OCI-M1 (cell line): ENCODE measurements at regions not wholly inside any gene's neighbourhood (a gene's known extent, or its start where the extent isn't known, plus 50 kb on each side); places are given as distances from the start of the nearest gene placed in this dataset.
A peak's percentile ranks its signal among the peaks of the same experiment; 100 is the strongest.
"Not testable (repeated sequence)": the region's sequence is repeated elsewhere in the genome, so short reads cannot be mapped to it uniquely, and the experiment has no call there.

ENCODE experiments used
- DNase-seq: peaks from one replicate; lab custom pipeline; 2025; lab: John Stamatoyannopoulos, UW

GRCh38 chr9:71632776-71633175 is 135.5 kb downstream of the CEMIP2 start:
- no peak for DNase-seq

GRCh38 chr9:71630377-71630995 is 137.8 kb downstream of the CEMIP2 start:
- peak; percentile 81 for DNase-seq

- DNase-seq, result peak; percentile 63
Observed at GRCh38 chr9:71629578-71630215, 138.6 kb downstream of the CEMIP2 start.

GRCh38 chr9:71628247-71628646 is 140.1 kb downstream of the CEMIP2 start:
- peak; percentile 45 for DNase-seq

- no peak for DNase-seq
Observed at GRCh38 chr9:71627537-71627936, 140.8 kb downstream of the CEMIP2 start.

- DNase-seq, result no peak
Observed at GRCh38 chr9:71626395-71626794, 141.9 kb downstream of the CEMIP2 start.

- DNase-seq, result no peak
Observed at GRCh38 chr9:71624728-71625127, 143.6 kb downstream of the CEMIP2 start.

GRCh38 chr9:71620746-71621145 is 147.6 kb downstream of the CEMIP2 start:
- DNase-seq, result no peak

GRCh38 chr9:71620331-71620730 is 148.0 kb downstream of the CEMIP2 start:
- no peak for DNase-seq

- no peak for DNase-seq
Observed at GRCh38 chr9:71619926-71620325, 148.4 kb downstream of the CEMIP2 start.

- DNase-seq, result no peak
Observed at GRCh38 chr9:71614409-71615010, 153.8 kb downstream of the CEMIP2 start.

GRCh38 chr9:71612889-71613288 is 155.4 kb downstream of the CEMIP2 start:
- DNase-seq, result no peak

GRCh38 chr9:71609448-71609830 is 158.9 kb downstream of the CEMIP2 start:
- DNase-seq, result no peak

GRCh38 chr9:71608825-71609447 is 159.4 kb downstream of the CEMIP2 start:
- DNase-seq, result no peak

GRCh38 chr9:71608021-71608420 is 160.3 kb downstream of the CEMIP2 start:
- DNase-seq, result no peak

GRCh38 chr9:71607461-71607881 is 160.8 kb downstream of the CEMIP2 start:
- DNase-seq, result no peak

GRCh38 chr9:71604197-71605063 is 163.9 kb downstream of the CEMIP2 start:
- peak; percentile 82 for DNase-seq

- no peak for DNase-seq
Observed at GRCh38 chr9:71602652-71603051, 165.7 kb downstream of the CEMIP2 start.

- DNase-seq, result not testable (repeated sequence)
Observed at GRCh38 chr9:71595762-71596161, 172.6 kb downstream of the CEMIP2 start.

GRCh38 chr9:71594541-71594940 is 173.8 kb downstream of the CEMIP2 start:
- DNase-seq, result peak; percentile 3

GRCh38 chr9:71592400-71592799 is 175.9 kb downstream of the CEMIP2 start:
- no peak for DNase-seq

GRCh38 chr9:71590362-71590761 is 178.0 kb downstream of the CEMIP2 start:
- DNase-seq, result no peak
